GM11168 (cell line): ENCODE measurements at regions not wholly inside any gene's neighbourhood (a gene's known extent, or its start where the extent isn't known, plus 50 kb on each side); places are given as distances from the start of the nearest gene placed in this dataset.
"Not testable (repeated sequence)": the region's sequence is repeated elsewhere in the genome, so short reads cannot be mapped to it uniquely, and the experiment has no call there.

Experiments used
- in situ Hi-C: fragments of 300-500 bp; cut with MboI; formaldehyde crosslinking; loops from one replicate; pipeline ENCODE4 v1.12.0; 2022; ENCODE audit warnings: low sequenced_read_pairs; ENCODE audit not compliant: unreplicated experiment

DNA sequence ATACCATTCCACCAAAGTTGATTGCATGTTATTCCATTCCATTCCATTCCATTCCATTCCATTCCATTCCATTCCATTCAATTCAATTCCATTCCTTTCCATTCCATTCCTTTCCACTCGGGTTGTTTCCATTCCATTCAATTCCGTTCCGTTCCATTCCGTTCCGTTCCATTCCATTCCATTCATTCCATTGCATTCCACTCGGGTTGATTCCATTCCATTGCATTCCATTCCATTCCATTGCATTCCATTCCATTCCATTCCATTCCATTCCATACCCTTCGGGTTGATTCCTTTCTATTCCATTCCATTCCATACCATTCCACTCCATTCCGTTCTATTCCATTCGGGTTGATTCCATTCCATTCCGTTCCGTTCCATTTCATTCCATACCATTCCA is 166.9 kb downstream of the CWH43 start:
- in situ Hi-C loops = not testable (repeated sequence)

DNA sequence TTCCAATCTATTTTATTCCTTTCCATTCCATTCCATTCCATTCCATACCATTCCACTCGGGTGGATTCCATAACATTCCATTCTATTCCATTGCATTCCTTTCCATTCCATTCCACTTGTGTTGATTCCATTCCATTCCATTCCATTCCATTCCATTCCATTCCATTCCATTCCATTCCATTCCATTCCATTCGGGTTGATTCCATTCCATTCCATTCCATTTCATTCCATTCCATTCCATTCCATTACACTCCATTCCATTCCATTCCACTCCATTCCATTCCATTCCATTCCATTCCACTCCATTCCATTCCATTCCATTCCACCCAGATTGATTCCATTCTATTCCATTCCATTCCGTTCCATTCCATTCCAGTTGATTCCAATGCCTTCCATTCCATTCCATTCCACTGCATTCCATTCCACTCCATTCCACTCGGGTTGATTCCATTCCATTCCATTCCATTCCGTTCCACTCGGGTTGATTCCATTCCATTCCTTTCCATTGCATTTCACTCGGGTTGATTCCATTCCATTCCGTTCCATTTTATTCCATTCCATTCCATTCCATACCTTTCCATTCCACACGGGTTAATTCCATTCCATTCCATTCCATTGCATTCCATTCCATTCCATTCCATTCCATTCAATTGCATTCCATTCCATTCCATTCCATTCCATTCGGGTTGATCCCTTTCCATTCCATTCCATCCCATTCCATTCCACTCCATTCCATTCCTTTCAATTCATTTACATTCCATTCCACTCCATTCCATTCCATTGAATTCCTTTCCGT is 168.4 kb downstream of the CWH43 start:
- in situ Hi-C loops = not testable (repeated sequence)

DNA sequence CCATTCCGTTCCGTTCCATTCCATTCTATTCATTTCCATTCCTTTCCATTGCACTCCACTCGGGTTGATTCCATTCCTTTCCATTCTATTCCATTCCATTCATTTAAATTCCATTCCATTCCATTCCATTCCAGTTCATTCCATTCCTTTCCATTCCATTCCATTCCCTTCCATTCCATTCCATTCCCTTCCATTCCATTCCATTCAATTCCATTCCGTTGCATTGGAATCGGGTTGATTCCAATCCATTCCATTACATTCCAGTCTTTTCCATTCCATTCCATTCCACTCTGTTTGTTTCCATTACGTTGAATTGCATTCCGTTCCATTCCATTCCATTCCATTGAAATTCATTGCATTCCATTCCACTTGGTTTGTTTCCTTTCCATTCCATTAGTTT is 169.2 kb downstream of the CWH43 start:
- in situ Hi-C loops = not testable (repeated sequence)

DNA sequence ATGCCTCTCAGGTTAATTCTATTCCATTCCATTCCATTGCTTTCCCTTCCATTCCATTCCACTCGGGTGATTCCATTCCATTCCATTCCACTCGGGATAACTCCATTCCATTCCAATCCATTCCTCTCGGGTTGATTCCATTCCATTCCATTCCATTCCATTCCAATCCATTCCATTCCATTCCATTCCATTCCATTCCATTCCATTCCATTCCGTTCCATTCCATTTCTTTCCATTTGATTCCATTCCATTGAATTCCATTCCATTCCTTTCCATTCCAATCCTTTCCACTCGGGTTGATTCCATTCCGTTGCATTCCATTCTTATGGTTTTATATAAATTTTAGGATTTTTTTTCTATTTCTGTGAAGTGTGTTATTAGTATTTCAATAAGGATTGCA is 170.2 kb downstream of the CWH43 start:
- in situ Hi-C loops = not testable (repeated sequence)

DNA sequence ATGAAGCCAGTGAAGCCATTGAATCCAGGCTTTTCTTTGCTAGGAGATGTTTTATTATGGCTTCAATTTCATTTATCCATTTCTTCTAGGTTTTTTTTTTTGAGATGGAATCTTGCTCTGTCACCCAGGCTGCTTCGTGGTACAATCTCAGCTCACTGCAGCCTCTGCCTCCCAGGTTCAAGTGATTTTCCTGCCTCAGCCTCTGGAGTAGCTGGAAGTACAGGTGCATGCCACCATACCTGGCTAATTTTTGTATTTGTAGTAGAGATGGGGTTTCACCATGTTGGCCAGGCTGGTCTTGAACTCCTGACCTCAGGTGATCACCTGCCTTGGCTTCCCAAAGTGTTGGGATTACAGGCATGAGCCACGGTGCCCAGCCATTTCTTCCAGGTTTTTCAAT is 171.6 kb downstream of the CWH43 start:
- in situ Hi-C loops = not testable (repeated sequence)

DNA sequence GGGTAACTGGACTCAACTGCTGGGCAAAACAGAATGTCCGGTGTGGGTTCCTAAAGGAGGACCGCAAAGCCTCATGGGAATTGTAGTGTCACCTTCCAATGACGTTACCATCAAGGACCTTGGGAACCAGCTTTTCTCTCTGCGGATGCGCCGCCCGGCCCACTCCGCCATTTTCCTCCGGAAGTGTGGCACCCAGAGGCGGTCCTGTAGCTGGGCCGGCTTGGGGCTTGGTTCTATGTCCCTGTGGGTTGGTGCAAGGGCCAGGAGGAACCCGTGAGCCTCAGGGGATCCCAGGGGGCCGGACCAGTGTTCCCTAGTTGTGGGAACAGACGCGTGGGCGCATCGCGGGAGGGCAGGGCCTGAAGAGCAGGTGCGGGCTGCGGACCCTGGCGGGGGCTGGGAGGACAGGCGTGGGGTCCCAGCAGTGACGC is 175.1 kb downstream of the CWH43 start:
- in situ Hi-C loops = not testable (repeated sequence)

DNA sequence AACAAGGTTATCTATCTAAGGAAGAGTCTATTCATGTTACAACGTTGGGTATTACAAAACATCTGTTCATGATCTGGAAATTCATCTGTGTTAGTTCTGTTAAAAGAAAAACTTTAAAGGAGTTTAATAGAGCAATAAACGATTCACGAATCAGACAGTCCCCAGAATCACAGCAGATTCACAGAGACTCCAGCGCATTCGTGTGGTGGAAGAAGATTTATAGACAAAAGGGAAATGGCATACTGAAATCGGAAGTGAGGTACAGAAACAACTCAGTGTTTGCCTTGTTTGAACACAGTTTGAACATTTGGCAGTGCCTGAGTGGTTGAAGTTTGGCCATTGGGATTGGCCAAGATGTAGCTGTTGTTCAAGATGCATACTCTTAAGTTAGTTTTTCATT is 178.8 kb downstream of the CWH43 start:
- in situ Hi-C loops = not testable (repeated sequence)

DNA sequence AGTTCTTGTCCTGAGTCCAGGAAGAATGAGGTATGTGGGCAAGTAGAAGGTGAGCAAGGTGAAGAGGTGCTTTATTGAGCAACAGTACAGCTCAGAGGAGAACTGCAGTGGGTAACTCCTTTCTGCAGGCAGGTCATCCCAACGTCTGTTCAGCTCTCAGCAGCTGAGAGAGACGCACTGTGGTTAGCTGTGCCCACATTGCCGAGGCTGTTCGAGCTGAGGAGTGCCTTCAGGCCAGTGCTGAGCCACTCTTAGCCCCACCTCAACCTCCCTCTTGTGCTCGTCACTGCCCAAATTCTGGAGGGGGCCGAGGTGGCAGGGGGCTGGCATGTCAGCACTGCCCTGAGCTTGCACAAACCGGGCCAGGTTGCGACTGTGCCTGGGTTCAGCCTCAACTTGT is 191.8 kb downstream of the CWH43 start:
- in situ Hi-C loops = not testable (repeated sequence)

DNA sequence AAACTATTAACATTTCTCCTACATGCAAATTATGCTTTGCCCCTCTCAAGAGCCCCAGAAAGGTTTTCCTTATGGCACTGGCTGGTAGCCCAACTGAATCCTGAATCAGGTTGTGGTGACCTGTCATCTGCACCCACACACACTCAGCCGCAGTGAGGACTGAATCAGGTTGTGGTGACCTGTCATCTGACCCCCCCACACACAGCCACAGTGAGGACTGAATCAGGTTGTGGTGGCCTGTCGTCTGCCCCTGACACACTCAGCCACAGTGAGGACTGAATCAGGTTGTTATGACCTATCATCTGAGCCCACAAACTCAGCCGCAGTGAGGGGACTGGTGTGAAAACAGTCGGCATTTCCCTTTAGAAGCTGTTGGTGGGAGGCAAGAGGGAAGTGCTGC is 195.0 kb downstream of the CWH43 start:
- in situ Hi-C loops = not testable (repeated sequence)

DNA sequence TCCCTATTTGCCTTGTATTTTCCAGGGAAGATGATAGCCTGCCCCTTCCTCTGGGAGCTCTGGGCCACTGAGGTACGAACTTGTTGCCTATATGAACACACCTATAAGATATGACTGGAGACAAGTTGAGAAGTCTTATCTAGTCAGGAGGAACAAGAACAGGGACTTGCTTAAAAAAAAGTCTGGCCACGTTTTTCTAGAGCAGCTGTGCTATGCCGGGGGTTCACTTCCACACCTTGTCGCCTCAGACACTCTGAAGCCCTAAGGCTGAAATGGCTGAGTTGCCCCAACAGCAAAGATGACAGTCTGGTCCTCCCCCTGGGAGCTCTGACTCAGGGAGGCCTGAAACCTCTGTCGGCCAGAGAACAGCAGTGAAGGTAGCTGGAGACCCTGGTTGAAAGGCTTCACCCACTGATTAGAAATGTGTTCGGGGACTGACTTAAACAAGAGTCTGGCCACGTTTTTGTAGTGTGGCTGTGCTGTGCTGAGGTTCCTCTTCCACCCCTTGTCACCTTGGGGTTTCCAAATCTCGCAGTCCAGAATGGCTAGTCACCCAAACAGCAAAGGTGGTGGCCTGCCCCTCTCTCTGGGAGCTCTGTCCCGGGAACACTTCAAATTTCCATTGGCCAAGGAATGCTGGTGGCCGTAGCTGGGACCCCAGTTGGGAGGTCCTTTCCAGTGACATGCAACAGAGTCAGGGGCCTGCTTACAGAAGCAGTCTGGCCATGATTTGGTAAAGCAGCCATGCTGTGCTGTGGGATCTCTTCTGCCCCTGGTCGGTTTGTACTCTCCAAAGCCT is 225.5 kb downstream of the CWH43 start:
- in situ Hi-C loops = not testable (repeated sequence)

DNA sequence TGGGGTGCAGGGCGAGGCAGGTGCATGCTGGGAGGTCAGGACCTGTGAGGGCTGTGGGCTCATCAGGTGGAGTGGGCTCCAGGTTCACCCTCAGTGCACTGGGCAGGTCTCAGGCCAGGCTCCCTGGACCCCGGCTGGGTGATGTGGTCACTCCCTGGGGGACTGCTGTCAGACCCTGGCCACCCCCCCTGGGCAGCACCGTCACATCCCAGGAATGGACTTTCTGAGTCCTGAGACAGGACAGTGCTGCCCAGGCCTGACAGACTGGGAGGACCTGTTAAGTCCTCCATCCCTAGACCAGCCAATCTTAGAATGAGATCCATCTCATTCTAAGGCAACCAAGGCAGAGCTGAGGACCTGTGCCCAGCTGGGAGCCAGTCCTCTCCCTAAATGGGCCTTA is 227.2 kb downstream of the CWH43 start:
- in situ Hi-C loops = not testable (repeated sequence)

DNA sequence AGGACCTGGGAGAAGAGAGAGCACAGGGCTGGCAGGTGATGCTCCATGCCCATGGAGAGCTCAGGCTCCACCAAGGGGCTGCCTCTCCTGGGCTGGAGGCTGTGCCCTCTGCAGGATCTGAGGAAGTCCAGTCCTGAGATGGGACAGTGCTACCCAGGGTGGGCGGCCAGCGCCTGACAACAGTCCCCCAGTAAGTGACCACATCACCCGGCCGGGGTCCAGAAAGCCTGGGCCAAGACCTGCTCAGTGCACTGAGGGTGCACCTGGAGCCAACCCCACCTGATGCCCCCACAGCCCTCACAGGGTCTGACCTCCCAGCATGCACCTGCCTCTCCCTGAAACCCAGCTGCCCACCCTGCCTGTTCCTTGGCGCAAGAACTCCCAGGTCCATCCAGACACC is 227.7 kb downstream of the CWH43 start:
- in situ Hi-C loops = not testable (repeated sequence)

DNA sequence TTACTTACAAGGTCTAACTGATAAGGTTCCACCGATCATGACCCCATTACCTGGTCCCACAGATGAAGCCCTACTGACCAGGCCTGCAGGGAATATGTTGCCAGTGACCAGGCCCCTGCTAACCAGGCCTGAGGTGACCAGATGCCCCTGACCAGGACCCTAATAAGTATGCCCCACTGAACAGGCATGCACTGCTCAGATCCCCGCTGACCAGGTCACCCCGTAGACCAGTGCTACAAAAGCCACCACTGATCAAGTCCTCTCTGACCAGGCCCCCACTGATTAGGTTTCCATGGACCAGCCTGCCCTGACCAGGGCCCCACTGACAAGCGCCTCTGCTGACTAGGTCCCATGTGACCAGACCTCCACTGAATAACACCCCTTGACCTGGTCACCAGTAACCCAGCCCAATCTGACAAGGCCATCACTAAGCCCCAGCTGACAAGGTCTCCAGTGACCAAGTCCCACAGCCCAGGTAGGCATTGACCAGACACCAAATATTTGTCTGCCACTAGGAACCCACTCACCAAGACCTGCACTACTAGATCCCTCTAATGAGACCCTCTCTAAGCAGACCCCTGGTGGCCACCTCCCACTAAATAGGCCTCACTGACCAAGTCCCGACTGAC is 228.5 kb downstream of the CWH43 start:
- in situ Hi-C loops = not testable (repeated sequence)

DNA sequence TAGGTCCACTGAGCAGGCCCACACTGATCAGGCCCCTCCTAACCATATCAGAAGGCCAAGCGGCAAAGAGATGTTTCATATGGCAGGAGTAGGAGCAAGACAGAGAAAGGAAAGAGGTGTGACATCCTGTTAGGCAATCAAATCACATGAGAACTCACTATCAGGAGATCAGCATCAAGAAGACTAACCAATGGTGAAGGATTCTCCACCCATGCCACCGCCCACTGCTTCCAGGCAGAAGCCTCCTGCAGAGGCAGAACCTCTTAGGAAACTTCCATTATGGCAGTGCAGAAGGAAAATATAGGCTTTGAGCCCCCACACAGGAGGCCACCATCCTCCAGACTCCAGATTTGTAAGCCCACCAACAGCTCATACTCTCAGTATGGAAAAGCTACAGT is 229.0 kb downstream of the CWH43 start:
- in situ Hi-C loops = not testable (repeated sequence)

DNA sequence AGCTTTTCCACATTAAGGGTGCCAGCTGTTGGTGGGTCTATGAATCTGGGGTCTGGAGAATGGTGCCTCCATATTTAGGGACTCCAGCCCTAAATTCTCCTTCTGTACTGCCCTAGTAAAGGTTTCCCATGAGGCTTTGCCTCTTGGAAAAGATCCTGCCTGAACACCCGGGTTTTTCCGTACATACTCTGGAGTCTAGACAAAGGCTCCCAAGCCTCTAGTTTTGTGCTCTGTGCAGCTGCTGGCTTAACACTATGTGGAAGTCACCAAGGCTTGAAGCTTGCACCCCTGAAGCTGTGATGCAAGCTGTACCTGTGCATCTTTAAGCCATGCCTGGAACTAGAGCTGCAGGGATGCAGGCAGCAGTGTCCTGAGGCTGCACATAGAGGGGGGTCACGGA is 230.5 kb downstream of the CWH43 start:
- in situ Hi-C loops = not testable (repeated sequence)

DNA sequence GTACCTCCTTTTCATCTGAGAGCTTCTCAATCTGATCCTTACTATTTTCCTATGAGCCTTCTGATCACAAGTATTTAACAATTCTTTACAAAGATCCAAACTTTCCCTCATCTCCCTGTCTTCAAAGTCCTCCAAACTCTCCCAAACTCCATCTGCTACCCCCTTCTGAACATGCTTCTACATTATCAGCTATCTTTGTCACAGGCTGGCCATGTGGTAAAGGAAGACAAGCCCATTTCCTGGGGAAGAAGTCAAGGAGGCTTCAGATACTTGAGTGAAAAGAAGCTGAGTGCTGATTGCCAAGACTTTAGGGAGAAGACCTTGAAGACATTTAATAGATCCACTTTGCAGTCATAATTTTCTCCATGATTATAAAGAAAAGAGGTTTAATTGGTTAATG is 231.4 kb downstream of the CWH43 start:
- in situ Hi-C loops = no loop called here

DNA sequence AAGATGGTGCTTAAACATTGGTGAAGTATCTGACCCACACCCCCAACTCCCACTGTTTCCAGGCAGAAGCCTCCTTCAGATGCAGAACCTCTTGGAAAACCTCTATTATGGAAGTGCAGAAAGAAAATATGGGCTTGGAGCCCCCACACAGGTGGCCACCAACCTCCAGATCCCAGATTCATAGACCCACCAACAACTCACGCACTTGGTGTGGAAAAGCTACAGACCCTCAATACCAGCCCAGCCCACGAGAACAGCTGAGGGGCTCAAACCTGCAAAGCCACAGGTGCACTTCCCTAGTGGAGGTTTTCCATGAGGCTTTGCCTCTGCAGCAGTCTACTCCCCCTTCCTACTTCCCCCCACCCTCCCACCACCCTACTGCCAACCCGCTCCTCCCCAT is 232.0 kb downstream of the CWH43 start:
- in situ Hi-C loops = not testable (repeated sequence)

DNA sequence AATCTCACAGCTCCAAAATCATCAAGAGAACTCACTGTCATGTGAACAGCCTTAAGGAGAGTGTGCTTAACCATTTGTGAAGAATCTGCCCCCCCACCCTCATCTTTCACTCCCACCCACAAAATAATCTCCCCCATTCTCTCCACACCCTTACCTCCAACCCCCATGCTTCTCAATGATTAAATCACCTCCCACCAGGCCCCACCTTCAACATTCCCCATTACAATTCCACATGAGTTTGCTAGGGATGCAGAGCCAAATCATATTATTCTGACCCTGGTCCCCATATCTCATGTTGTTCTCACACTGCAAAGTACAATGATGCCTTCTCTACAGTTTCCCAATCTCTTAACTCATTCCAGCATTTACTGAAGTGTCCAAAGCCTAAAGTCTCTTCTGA is 232.9 kb downstream of the CWH43 start:
- in situ Hi-C loops = not testable (repeated sequence)

DNA sequence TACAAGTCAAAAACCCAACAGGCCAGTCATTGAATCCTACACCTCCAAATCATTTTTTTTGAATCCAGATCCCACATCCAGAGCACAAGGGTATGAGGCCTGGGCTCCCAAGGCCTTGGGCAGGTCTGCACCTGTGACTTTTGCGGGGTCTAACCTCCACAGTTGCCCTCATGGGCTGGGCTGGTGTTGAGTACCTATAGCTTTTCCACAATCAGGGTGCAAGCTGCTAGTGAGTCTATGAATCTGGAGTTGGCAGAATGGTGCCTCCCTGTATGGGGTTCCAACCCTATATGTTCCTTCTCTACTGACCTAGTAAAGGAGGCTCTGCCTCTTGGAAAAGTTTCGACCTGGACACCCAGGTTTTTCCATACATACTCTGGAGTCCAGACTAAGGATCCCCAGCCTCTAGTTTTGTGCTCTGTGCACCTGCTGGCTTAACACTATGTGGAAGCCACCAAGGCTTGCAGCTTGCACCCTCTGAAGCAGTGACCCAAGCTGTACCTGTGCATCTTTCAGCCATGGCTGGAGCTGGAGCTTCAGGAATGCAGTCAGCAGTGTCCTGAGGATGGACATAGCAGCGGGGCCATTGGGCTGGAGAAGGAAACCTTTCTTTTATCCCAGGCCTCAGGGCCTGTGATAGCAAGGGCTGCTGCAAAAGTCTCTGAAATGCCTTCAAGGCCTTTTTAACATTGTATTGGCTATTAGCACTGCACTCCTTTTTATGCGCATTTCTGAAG is 233.6 kb downstream of the CWH43 start:
- in situ Hi-C loops = not testable (repeated sequence)

DNA sequence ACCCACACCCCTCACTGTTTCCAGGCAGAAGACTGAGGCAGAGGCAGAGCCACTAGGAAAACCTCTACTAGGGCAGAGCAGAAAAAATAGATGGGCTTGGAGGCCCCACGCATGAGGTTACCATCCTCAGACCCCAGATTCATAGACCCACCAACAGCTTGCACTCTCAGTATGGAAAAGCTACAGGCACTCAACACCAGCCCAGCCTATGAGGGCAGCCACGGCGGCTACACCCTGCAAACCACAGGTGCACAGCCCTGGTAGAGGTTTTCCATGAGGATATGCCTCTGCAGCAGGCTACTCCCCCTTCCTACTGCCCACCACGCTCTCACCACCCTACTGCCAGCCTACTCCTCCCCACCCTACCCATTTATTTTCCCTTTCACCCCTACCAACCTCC is 235.1 kb downstream of the CWH43 start:
- in situ Hi-C loops = no loop called here
